RWPE1 (cell line): ENCODE measurements at regions not wholly inside any gene's neighbourhood (a gene's known extent, or its start where the extent isn't known, plus 50 kb on each side); places are given as distances from the start of the nearest gene placed in this dataset.
A peak's percentile ranks its signal among the peaks of the same experiment; 100 is the strongest.

Source experiments
- CTCF ChIA-PET: fragments of 350-600 bp; sonication (Branson Sonifier 250); formaldehyde crosslinking; extraction: SDS; loops from one replicate; lab custom pipeline; 2021; lab: Yijun Ruan, JAX
- POLR2A ChIA-PET: fragments of 400-600 bp; formaldehyde crosslinking; extraction: SDS; loops from one replicate; lab custom pipeline; 2020; ENCODE audit warnings: antibody characterized with exemption; ENCODE audit not compliant: low non-redundant PET; lab: Yijun Ruan, JAX
- DNase-seq: peaks from one replicate; pipeline ENCODE4 v3.0.0; 2012; ENCODE audit warnings: low spot score
- H3K27ac ChIP-seq: fragments of 450-650 bp; 2 replicates; pipeline ENCODE4 v1.5.1; 2017
- TF ChIP-seq, protein P1 (sequence below): fragments of 450-650 bp; conservative IDR thresholded peaks from 2 replicates; pipeline ENCODE4 v1.5.1; 2017; ENCODE audit warnings: low read depth, mild to moderate bottlenecking

DNA sequence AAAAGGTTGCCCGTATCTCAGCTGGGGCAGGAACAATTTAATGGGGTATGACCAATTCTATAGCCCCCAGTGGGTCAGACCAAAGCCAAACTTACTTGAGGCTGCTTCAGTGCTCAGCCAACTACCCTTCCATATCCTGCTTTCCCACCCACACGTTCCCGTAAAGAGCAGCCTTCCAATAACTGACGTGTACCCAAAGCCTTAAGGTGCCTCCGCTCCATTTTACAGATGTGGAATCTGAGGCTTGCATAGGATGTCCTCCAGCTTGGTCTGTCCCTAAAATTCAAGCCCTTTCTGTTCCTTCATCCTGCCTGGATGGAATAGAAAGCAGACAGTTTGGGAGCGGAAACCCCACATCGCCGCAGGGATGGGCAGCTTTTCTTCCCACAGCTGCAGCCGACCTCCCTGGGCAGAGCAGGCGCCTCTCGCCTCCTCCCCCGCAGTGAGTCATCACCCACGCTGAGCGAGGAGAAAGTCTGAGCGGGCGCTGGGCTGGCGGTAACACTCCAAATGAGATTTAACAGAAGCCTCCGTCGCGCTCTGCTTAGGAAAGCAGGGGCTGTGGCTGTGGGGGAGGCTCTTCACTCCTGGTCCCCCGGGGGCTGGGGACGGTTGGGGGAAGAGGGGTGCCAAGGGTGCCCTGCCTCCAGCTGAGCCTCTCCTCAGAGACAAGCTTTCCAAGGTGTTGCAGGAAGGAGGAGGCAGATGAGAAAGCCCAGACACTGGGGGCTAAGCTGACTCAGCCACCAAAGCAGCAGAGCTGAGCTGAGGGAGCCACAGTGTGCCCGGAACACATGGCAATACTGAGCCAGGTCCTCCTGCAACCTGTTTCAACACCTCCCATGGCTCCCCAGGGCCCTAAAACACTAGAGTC is 57.8 kb upstream of the HRH1 start:
- ChIA-PET CTCF (interaction anchor here (0.9 to 1.2 kb wide), 2 partner anchors 35 to 59 kb away, joined by 4 to 5 read pairs; no protein-coding TSS in a partner anchor), POLR2A (interaction anchor here (0.9 kb wide), 1 partner anchor 41 kb away, joined by 3 read pairs; no protein-coding TSS in a partner anchor)
- peak; percentile 89 for DNase-seq
- TF ChIP-seq, protein P1, sequence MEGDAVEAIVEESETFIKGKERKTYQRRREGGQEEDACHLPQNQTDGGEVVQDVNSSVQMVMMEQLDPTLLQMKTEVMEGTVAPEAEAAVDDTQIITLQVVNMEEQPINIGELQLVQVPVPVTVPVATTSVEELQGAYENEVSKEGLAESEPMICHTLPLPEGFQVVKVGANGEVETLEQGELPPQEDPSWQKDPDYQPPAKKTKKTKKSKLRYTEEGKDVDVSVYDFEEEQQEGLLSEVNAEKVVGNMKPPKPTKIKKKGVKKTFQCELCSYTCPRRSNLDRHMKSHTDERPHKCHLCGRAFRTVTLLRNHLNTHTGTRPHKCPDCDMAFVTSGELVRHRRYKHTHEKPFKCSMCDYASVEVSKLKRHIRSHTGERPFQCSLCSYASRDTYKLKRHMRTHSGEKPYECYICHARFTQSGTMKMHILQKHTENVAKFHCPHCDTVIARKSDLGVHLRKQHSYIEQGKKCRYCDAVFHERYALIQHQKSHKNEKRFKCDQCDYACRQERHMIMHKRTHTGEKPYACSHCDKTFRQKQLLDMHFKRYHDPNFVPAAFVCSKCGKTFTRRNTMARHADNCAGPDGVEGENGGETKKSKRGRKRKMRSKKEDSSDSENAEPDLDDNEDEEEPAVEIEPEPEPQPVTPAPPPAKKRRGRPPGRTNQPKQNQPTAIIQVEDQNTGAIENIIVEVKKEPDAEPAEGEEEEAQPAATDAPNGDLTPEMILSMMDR, result no peak
- H3K27ac ChIP-seq, result peak overlapping the region; percentile 99

- POLR2A ChIA-PET, result no interaction called here
- H3K27ac ChIP-seq, result no peak overlapping the region
- TF ChIP-seq, protein P1, result no peak
- CTCF ChIA-PET, result interaction anchor here (0.7 kb wide), 1 partner anchor 20 kb away, joined by 7 read pairs; no protein-coding TSS in a partner anchor
- no peak for DNase-seq
Observed at GRCh38 chr3:11099306-11099705, 55.0 kb upstream of the HRH1 start.
